HG02642 (cell line): ENCODE measurements at regions not wholly inside any gene's neighbourhood (a gene's known extent, or its start where the extent isn't known, plus 50 kb on each side); places are given as distances from the start of the nearest gene placed in this dataset.

Experiments
- ATAC-seq: cut with Tn5 transposase; IDR thresholded peaks from one replicate; pipeline ENCODE4 v1.9.1; 2021; ENCODE audit warnings: mild to moderate bottlenecking; ENCODE audit not compliant: unreplicated experiment, poor library complexity

- ATAC-seq, result no peak
Observed at GRCh38 chr3:195003006-195003892, 267.7 kb downstream of the XXYLT1 start.

- ATAC-seq, result no peak
Observed at GRCh38 chr3:195003893-195004289, 267.1 kb downstream of the XXYLT1 start.

GRCh38 chr3:195004512-195005250 is 266.3 kb downstream of the XXYLT1 start:
- no peak for ATAC-seq

GRCh38 chr3:195005251-195005620 is 265.7 kb downstream of the XXYLT1 start:
- no peak for ATAC-seq

GRCh38 chr3:195005759-195006510 is 265.0 kb downstream of the XXYLT1 start:
- ATAC-seq, result no peak

- no peak for ATAC-seq
Observed at GRCh38 chr3:195007151-195007550, 263.8 kb downstream of the XXYLT1 start.

- ATAC-seq, result no peak
Observed at GRCh38 chr3:195007766-195008165, 263.2 kb downstream of the XXYLT1 start.

- no peak for ATAC-seq
Observed at GRCh38 chr3:195008816-195009215, 262.1 kb downstream of the XXYLT1 start.

- ATAC-seq, result no peak
Observed at GRCh38 chr3:195009616-195010015, 261.3 kb downstream of the XXYLT1 start.

GRCh38 chr3:195010551-195011100 is 260.3 kb downstream of the XXYLT1 start:
- ATAC-seq, result no peak

GRCh38 chr3:195011231-195011834 is 259.6 kb downstream of the XXYLT1 start:
- ATAC-seq, result no peak

GRCh38 chr3:195012100-195012499 is 258.9 kb downstream of the XXYLT1 start:
- ATAC-seq, result no peak

- no peak for ATAC-seq
Observed at GRCh38 chr3:195012571-195012970, 258.4 kb downstream of the XXYLT1 start.

GRCh38 chr3:195013411-195014361 is 257.3 kb downstream of the XXYLT1 start:
- no peak for ATAC-seq

- no peak for ATAC-seq
Observed at GRCh38 chr3:195015021-195015420, 255.9 kb downstream of the XXYLT1 start.

GRCh38 chr3:195017151-195017550 is 253.8 kb downstream of the XXYLT1 start:
- ATAC-seq, result no peak
